ENCODE measurements at regions not wholly inside any gene's neighbourhood (a gene's known extent, or its start where the extent isn't known, plus 50 kb on each side); places are given as distances from the start of the nearest gene placed in this dataset.

DNA sequence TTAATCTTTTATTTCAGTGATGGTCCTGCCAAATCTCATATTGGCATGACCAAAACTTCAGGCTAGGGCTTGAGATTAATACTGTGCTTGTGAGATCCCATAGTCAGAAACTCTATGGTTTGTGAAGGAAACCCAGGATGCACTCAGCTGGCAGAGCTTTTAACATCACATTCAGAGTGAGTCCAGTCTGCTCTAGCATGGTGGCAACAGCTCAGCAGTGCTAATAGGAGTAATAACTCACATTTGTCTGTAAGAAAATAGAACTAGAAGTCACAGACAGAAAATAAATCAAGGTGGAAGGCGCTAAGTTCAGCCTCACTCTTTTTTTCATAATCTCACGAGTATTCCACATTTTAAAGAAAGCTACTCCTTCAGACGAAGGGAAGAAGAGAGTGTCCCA is 549.3 kb upstream of the TENM4 start:
- Histone ChIP-seq H3K27me3 (no peaks in the 10 kb centered on the region), H3K27ac (no peak overlapping the region), H3K36me3 (no peaks in the 10 kb centered on the region), H3K9me3 (no peaks in the 10 kb centered on the region), H3K4me3 (no peak overlapping the region), H3K4me1 (no peaks in the 10 kb centered on the region)
- TF ChIP-seq, protein P1, sequence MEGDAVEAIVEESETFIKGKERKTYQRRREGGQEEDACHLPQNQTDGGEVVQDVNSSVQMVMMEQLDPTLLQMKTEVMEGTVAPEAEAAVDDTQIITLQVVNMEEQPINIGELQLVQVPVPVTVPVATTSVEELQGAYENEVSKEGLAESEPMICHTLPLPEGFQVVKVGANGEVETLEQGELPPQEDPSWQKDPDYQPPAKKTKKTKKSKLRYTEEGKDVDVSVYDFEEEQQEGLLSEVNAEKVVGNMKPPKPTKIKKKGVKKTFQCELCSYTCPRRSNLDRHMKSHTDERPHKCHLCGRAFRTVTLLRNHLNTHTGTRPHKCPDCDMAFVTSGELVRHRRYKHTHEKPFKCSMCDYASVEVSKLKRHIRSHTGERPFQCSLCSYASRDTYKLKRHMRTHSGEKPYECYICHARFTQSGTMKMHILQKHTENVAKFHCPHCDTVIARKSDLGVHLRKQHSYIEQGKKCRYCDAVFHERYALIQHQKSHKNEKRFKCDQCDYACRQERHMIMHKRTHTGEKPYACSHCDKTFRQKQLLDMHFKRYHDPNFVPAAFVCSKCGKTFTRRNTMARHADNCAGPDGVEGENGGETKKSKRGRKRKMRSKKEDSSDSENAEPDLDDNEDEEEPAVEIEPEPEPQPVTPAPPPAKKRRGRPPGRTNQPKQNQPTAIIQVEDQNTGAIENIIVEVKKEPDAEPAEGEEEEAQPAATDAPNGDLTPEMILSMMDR (IDR thresholded peaks at IDR 0.05) = no peak
- TF ChIP-seq POLR2A (IDR thresholded peaks at IDR 0.05) = no peak
- TF ChIP-seq EP300 (IDR thresholded peaks at IDR 0.05) = no peak
- no peak for TF ChIP-seq POLR2AphosphoS5 (IDR thresholded peaks at IDR 0.05)
- 81 to 83% methylated on average over 3 of the region's 3 CpGs for WGBS, 2 donors
- intact Hi-C loops (cut with DNase I) = no loop called here
- no peak for DNase-seq

DNA sequence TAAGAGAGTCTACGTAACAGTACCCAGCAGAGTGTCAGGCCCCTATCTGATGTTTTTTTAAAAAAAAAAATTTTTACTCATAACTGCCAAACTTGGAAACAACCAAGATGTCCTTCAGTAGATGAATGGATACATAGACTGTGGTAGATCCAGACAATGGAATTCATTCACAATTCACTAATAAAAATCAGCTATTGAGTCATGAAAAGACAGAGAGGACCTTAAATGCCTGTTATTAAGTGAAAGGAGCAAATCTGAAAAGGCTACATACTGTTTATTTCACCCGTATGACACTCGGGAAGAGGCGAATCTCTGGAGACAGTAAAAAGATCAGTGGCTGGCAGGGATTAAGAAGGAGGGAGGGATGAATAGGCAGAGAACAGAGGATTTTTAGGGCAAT is 541.4 kb upstream of the TENM4 start:
- Histone ChIP-seq H3K9me3 (no peaks in the 10 kb centered on the region), H3K4me3 (no peak overlapping the region), H3K27ac (no peak overlapping the region), H3K36me3 (no peaks in the 10 kb centered on the region), H3K27me3 (no peaks in the 10 kb centered on the region), H3K4me1 (no peaks in the 10 kb centered on the region)
- DNase-seq = no peak
- intact Hi-C loops (cut with DNase I) = no loop called here
- 91 to 92% methylated on average over 4 of the region's 4 CpGs for WGBS, 2 donors
- TF ChIP-seq POLR2A (IDR thresholded peaks at IDR 0.05) (no peak), EP300 (IDR thresholded peaks at IDR 0.05) (no peak), POLR2AphosphoS5 (IDR thresholded peaks at IDR 0.05) (no peak)
- TF ChIP-seq, protein P1 (IDR thresholded peaks at IDR 0.05) = no peak

DNA sequence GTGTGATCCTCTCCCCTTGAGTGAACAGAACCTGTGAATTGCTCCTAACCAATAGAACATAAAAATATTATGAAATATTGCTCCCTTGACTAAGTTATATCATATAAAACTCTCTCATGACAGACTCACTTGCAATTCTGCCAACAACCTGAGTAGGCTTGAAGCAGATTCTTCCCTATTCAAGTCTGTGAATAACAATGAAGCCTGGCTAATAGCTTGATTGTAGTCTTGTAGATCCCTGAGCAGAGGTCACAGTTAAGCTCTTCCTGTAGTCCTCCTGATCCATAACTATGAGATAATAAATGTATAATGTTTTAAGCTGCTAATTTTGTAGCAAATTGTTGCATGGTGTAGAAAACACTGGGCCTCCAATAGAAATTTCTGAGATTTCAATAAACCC is 540.1 kb upstream of the TENM4 start:
- intact Hi-C loops (cut with DNase I) = no loop called here
- TF ChIP-seq POLR2AphosphoS5 (IDR thresholded peaks at IDR 0.05) = no peak
- no peak for TF ChIP-seq EP300 (IDR thresholded peaks at IDR 0.05)
- TF ChIP-seq, protein P1 (IDR thresholded peaks at IDR 0.05) = no peak
- TF ChIP-seq POLR2A (IDR thresholded peaks at IDR 0.05) = no peak
- Histone ChIP-seq H3K4me3 (no peak overlapping the region), H3K27ac (no peak overlapping the region), H3K4me1 (no peaks in the 10 kb centered on the region), H3K36me3 (no peaks in the 10 kb centered on the region), H3K9me3 (no peaks in the 10 kb centered on the region), H3K27me3 (no peaks in the 10 kb centered on the region)
- no peak for DNase-seq

DNA sequence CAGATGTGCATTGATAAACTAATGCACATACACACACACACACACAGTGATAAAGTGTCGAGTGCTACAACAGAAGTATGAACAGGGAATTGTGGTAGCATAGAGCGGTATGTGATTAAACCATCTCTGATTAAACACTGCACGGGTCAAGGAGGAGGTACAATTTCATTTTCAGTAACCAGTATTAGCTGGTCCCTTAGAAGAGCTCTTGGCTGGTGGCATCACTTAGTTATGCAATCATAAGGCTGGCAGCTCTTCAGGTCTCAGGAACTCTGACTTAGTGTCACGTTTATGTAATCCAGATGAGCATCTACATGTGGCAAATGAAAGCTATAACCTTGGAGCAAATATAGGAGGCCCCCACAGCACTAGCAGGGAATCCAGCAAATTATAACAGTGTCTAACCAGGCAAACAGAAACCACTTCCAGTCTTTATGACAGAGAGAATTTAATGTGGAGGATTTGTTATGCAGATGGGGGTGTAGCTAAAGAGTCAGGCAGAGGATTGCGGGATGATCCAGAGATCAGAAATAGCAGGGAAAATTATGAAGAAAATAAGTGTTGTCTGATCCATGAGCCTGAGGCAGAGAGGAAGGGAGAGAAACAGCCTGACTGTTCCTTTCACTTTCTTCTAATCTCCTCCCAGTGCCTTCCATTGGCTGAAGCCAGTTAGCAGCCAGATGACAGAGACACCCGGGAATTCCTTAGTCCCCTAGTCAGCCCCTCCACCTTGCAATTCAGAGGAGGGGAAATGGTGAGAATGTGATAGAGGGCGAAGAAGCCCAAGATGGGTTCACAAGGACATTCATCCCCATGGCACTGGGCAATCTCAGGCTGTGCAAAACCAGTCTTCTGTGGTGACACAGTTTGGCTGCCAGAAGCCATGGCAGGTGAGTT is 533.1 kb upstream of the TENM4 start:
- intact Hi-C loops (cut with DNase I) = no loop called here
- peaks cover 0 to 10% (median 2%) of the 10 kb centered on the region in 4 donors for H3K4me1 ChIP-seq
- no peaks in the 10 kb centered on the region for H3K36me3 ChIP-seq
- peak overlapping the region in 2 of 4 donors; percentile 13 to 25 for H3K4me3 ChIP-seq
- no peak for DNase-seq
- H3K27me3 ChIP-seq = no peaks in the 10 kb centered on the region
- peak overlapping the region in 1 of 4 donors; percentile 6 for H3K27ac ChIP-seq
- TF ChIP-seq POLR2AphosphoS5 (IDR thresholded peaks at IDR 0.05) (no peak), EP300 (IDR thresholded peaks at IDR 0.05) (no peak), POLR2A (IDR thresholded peaks at IDR 0.05) (no peak)
- TF ChIP-seq, protein P1 (IDR thresholded peaks at IDR 0.05) = no peak
- WGBS, 2 donors = 54 to 60% methylated on average over 7 of the region's 7 CpGs
- no peaks in the 10 kb centered on the region for H3K9me3 ChIP-seq

Data from sigmoid colon (tissue), 6 donors.